ENCODE measurements at regions not wholly inside any gene's neighbourhood (a gene's known extent, or its start where the extent isn't known, plus 50 kb on each side); places are given as distances from the start of the nearest gene placed in this dataset.
A peak's percentile ranks its signal among the peaks of the same experiment; 100 is the strongest.

DNA sequence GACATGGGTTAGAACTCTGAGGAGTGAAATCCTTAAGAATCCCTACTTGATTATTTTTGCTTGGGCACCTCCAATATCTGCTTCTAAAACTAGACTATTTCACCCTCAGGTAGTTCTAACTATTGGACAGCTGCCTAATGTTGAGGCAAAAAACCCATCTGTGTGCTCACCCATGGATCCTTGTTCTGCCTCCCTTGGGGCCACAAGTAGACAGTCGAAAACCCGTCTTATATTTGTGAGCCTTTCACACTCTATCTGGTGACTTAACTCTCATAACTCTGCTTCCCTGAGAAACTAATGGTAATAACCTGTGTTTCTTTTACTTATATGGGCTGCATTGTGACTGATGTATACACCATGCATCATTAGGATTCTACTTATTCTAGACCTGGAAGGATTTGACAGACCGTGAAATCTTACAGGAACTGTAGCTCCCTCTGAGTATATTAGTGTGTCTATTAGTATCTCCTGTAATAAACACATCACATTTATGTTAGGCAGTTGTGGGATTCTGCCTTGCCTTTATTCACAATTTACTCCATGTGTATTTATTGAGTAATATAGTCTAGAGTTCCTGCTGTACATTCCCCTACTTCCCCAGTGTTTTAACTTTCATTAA, 94.6 kb upstream of the SGCD start:
- DNase-seq, result no peak

DNA sequence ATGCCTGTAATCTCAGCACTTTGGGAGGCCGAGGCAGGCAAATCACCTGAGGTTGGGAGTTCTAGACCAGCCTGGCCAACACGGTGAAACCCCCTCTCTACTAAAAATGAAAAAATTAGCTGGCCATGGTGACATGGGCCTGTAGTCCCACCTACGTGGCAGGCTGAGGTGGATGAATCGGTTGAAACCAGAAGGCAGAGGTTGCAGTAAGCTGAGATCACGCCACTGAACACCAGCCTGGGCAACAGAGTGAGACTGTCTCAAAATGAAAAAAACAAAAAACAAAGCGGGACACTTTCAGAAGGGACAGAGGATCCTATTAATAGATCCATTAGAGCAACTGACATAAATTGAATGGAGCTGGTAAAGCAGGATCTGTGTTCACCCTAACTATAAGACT, 89.6 kb upstream of the SGCD start:
- no peak for DNase-seq

DNA sequence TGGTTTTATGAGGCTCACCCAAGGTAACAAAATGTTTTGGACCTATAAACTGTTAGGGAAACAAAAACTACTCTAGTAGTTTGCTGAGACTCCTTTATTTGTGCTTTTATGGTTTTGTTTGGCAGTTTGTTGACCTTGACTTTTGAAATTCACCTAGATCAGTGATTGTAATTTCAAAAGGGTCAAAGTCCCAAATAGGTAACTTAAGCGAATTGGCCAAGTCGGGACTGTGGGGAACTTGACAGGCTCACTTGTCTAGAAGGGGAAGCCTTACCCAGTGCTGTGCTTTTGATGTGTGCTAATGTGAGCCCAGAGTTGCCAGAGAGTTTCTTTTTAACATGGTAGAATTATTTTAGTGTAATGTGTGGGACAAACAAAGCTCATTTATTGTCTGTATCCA, 87.2 kb upstream of the SGCD start:
- no peak for DNase-seq

DNA sequence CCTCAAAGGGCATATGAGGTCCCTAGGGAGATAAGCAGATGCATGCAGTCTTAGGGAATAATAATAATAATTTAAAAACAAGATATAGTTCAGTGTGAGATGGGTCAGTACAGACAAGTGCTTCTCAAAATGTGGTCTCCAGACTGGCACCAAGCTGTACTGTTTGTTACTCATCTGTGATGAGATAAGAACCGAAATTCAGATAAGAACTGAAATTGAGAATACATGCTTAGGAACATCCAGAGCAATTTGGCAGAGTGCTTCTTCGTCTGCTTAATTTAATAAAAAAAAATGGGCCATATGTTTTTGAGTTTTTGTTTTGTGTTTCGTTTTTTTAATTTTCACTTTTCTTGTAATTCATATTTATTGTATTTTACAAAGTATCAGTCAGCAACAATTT, 86.5 kb upstream of the SGCD start:
- no peak for DNase-seq

DNA sequence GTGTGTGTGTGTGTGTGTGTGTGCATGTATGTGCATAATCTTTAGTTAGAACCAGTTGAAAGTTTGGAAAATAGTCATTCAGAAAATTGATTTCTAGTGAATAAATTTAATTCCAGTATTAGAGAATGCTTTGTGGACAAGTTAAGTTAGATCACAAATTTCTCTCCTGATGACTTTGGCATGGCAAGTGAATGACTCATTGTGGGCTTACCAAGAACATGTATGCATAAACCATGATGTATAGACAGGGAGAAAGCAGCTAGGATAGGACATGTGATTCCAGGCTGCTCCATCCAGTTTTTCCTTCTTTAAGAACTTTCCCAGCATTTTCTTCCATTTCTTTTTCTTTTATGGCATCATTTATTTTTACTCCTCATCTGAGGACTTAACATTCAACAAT, 85.7 kb upstream of the SGCD start:
- no peak for DNase-seq

DNA sequence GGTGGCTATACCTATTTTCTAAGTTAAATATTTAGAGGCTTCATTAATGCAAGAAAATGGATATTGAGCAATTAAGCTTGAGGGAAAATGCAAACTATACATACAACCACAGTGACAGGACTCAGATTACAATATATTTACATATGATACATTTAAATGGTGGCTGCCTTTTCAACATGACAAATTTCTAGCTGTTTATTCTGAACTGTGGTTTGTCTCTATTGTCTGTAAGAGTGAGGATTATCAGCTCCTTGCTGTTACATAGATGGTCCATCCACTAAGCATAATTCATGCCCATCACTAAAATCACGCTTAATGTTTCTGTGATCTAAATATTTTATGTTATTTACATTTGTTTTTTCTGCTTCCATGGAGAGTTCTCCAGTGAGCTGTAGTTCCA, 81.1 kb upstream of the SGCD start:
- DNase-seq, result peak; percentile 12

DNA sequence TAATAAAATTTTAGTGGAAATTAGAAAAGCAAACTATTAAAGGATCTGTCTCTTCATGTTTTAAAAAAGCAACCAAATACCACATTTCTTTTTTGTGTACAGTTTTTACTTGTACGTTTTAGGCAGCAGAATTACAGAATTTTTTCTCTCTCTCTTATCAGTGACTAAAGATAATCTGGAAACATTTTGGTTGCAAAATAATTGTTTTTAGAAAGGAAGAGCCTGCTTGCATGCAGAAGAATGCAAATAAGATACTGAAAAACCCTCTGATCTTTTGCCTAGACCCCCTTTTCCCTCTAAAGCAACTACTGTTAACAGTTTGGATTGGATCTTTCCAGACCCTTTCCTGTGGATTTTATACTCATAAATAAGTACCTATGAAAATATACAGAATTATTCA, 75.9 kb upstream of the SGCD start:
- DNase-seq, result no peak

DNA sequence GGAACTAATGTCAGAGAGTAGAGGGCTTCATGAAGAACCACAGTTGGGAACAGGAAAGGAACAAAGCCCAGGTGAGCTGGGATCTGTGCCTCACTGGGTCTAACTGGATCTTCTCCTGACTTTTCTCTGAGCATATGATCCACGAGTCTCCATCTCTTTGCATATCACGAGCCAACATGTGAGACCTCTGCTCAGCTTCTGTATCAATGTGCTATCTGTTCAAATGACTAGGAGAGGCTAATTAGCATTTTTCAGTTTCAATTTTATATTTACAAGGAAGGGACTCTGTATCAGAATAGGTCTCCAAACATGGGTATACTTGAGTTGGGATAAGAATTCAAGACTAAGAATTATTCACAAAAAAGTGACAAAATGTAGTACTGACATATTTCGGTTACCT, 73.8 kb upstream of the SGCD start:
- DNase-seq, result no peak

DNA sequence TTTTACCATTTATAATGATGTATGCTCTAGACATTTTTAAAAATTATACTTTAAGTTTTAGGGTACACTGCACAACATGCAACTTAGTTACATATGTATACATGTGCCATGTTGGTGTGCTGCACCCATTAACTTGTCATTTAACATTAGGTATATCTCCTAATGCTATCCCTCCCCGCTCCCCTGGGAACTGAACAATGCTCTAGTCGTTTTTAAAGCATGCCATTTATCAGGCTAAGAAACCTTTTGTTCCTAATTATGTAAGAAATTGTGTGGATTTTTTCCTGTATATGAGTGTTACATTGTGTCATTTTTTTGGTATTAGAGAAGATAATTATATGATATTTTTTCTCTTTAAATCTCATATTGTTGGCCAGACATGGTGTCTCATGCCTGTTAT, 72.8 kb upstream of the SGCD start:
- DNase-seq, result no peak

DNA sequence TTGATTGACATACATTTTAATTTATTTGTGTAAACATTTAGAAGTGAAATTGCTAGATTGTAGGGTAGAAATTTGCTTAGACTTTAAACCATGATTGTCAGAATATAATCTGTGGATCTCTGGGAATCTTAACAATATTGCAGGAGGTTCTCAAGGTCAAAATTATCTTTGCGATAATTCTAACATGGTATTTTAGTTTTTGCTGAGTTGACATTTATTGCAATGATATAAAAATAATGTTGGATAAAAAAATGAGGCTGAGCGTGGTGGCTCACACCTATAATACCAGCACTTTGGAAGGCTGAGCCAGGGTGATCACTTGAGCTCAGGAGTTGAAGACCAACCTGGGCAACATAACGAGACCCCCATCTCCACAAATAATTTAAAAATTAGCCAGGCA, 70.3 kb upstream of the SGCD start:
- DNase-seq, result no peak

DNA sequence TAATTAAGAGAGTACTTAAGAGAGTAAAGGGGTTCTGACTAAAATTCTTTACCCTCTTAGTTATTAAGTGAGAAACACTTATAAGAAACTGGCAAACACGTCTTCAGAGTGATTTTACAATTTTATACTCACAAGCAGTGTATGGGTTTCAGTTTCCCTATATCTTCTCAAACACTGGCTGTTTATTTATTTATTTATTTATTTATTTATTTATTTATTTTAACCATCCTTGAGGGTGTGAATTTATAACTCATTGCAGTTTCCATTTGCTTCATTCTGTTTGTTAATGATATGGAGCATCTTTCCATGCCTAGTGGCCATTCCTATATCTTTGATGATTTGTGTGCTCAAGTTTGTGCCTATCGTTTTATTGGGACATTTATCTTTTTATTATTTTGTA, 68.0 kb upstream of the SGCD start:
- no peak for DNase-seq

DNA sequence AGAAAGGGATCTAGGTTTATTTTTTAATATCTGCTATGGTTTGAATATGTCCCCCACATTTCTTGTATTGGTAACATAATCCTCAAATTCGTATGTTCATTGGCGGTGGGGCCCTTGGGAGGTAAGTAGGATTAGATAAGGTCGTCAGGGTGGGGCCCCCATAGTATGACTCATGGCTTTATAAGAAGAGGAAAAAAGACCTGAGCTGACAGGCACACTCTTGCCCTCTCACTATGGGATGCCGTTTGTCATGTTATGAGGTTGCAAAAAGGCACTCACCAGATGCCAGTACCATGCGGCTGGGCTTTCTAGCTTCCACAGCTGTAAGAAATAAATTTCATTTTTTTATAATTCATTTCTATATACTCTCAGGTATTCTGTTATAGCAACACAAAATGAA, 67.3 kb upstream of the SGCD start:
- DNase-seq, result no peak

DNA sequence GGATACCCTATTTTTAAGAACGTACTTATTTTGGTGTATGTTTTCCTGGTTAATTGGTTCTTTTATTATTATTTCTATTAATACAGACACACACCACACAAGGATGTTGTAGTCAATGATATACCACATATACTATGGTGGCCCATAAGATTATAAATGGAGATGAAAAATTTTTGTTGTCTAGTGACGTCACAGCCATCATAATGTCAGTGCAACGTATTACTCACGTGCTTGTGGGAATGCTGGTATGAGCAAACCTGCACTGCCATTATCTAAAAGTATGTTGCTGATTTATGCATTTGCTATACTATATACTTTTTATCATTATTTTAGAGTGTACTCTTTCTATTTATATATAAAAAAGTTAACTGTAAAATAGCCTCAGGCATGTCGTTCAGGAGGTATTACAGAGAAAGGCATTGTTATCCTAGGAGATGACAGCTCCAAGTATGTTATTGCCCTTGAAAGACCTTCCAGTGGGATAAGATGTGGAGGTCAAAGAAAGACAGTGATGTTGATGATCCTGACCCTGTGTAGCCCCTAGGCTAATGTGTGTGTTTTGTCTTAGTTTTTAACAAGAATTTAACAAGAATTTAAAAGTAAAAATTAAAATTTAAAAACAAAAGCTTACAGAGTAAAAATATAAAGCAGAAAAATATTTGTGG, 65.6 kb upstream of the SGCD start:
- no peak for DNase-seq

DNA sequence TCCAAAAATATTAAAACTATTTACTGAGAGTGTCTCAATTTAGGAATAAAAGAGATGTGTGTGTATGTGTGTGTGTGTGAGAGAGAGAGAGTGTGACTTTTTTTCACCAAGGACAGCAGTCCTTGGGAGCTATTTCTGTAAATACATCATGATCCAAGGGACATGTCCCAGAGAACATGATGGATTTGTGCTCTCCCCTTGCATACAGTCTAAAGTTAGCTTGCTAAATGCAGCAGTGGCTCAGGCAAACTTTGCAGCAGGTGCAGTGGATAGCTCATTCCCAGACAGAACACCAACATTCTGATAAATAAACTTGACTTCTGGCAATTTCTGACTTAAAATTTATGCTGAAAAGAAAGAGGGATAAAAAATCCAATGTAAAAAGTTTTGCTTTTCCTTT, 55.4 kb upstream of the SGCD start:
- DNase-seq, result no peak

DNA sequence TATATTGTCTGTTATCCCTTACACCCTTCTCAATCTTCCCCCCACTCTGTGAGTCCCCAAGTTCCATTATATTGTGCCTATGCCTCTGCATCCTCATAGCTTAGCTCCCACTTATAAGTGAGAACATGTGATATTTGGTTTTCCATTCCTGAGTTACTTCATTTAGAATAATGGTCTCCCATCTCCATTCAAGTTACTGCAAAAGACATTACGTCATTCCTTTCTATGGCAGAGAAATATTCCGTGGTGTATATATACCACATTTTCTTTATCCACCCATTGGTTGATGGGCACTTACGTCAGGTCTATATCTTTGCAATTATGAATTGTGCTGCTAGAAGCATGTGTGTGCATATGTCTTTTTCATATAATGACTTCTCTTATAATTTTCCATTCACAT, 54.8 kb upstream of the SGCD start:
- DNase-seq, result no peak

DNA sequence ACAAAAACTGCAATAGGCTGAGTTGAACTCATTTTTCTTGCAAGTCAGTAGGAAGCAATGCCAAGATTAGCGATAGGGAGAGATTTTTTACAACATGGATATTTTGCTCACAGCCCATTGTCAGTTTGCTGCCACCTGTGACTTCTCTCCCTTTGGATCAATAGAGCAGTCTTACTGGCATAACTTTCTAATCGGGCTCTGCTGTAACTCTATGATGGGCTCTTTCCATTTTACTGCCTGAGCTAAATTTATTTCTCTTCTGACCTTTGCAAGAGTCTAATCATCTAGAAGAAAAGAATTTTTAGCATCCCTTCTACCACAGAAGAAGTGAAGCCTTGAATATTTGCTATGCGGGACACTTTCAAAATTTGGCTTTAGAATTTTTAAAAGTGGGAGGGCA, 53.6 kb upstream of the SGCD start:
- no peak for DNase-seq

DNA sequence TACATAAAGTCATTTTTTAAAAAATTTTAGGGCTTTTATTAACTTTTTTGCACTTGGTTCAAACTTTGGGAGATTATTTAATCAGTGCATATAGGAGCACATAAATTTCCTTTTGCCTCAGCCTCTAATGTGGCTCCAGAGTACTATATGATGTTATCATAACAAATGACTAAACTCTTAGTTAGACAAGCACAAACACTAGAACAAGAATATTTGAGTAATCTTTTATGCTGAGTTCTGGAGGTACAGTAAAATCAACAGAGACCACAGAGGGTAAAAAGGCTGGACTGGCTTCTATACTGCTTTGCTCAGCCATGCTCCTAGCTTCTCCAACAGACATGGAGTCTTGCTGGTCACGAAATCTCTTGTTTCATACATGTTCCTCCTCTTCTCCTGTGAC, 52.5 kb upstream of the SGCD start:
- no peak for DNase-seq

Measured in eye (tissue), 1 donor.